A673 (cell line): ENCODE measurements at regions not wholly inside any gene's neighbourhood (a gene's known extent, or its start where the extent isn't known, plus 50 kb on each side); places are given as distances from the start of the nearest gene placed in this dataset.

Experiments
- BruUV-seq: library from RNA; stranded (reverse); fragments of 400-500 nt; replicated peaks from 2 replicates; lab custom pipeline; 2021; lab: Mats Ljungman, UMichigan
- CTCF ChIA-PET: fragments of 300-600 bp; sonication (Branson Sonifier 250); formaldehyde crosslinking; loops from one replicate; lab custom pipeline; 2022; ENCODE audit warnings: antibody characterized with exemption; lab: Charles Lee
- POLR2A ChIA-PET: fragments of 300-600 bp; sonication (Branson Sonifier 250); formaldehyde crosslinking; loops from one replicate; lab custom pipeline; 2022; ENCODE audit warnings: antibody characterized with exemption; ENCODE audit not compliant: low non-redundant PET; lab: Charles Lee
- DNase-seq: peaks from one replicate; pipeline ENCODE4 v3.0.0-alpha.2; 2015; ENCODE audit warnings: low spot score
- H3K27ac ChIP-seq: fragments of 200-600 bp; sonication (generic); 2 replicates; pipeline ENCODE4 v1.5.1; 2016; ENCODE audit warnings: mixed run types, low read depth, mild to moderate bottlenecking, mixed read lengths, antibody characterized with exemption, low read length; ENCODE audit not compliant: poor library complexity, severe bottlenecking
- H3K27me3 ChIP-seq: fragments of 200-600 bp; sonication (generic); replicated peaks from 2 replicates; pipeline ENCODE4 v1.6.1; 2017; ENCODE audit warnings: mixed run types, low read depth, mild to moderate bottlenecking, mixed read lengths, antibody characterized with exemption, low read length; ENCODE audit not compliant: insufficient read depth, poor library complexity
- H3K36me3 ChIP-seq: fragments of 200-600 bp; sonication (generic); 2 replicates; pipeline ENCODE4 v1.6.1; 2016; ENCODE audit warnings: mixed run types, mild to moderate bottlenecking, mixed read lengths, antibody characterized with exemption, low read length; ENCODE audit not compliant: insufficient read depth, poor library complexity, severe bottlenecking
- H3K4me1 ChIP-seq: fragments of 200-600 bp; sonication (generic); 2 replicates; pipeline ENCODE4 v1.6.1; 2017; ENCODE audit warnings: mixed run types, mild to moderate bottlenecking, mixed read lengths, antibody characterized with exemption, low read length; ENCODE audit not compliant: insufficient read depth, poor library complexity, severe bottlenecking
- H3K4me3 ChIP-seq: fragments of 200-600 bp; sonication (generic); 2 replicates; pipeline ENCODE4 v1.5.1; 2016; ENCODE audit warnings: low read depth, mixed run types, mild to moderate bottlenecking, mixed read lengths, low read length; ENCODE audit not compliant: poor library complexity, severe bottlenecking
- H3K9me3 ChIP-seq: fragments of 200-600 bp; sonication (generic); 2 replicates; pipeline ENCODE4 v1.6.1; 2016; ENCODE audit warnings: mixed run types, low read depth, mild to moderate bottlenecking, mixed read lengths, antibody characterized with exemption, low read length; ENCODE audit not compliant: poor library complexity, severe bottlenecking
- CTCF ChIP-seq: fragments of 300-800, 200-600 bp; sonication (generic); conservative IDR thresholded peaks from 2 replicates; pipeline ENCODE4 v1.5.1; 2017; ENCODE audit warnings: low read depth, mild to moderate bottlenecking, antibody characterized with exemption, low read length, moderate library complexity, mixed read lengths
- EZH2 ChIP-seq: fragments of 200-600 bp; sonication (generic); IDR thresholded peaks from 2 replicates; pipeline ENCODE4 v1.6.1; 2017; ENCODE audit warnings: borderline replicate concordance, low read depth, mild to moderate bottlenecking, mixed read lengths, antibody characterized with exemption, low read length; ENCODE audit not compliant: poor library complexity, severe bottlenecking
- intact Hi-C: fragments of 100-400 bp; cut with micrococcal nuclease; formaldehyde crosslinking; loops from one replicate; pipeline ENCODE4 v1.10.0; 2022; ENCODE audit not compliant: unreplicated experiment

GRCh38 chr6:108744244-108744972, 103.8 kb upstream of the ARMC2 start:
- H3K36me3 ChIP-seq = no peaks in the 10 kb centered on the region
- no peak for DNase-seq
- CTCF ChIA-PET = no interaction called here
- POLR2A ChIA-PET = no interaction called here
- H3K4me1 ChIP-seq = no peaks in the 10 kb centered on the region
- no peak for TF ChIP-seq CTCF
- no peak overlapping the region for H3K4me3 ChIP-seq
- H3K9me3 ChIP-seq = no peaks in the 10 kb centered on the region
- H3K27me3 ChIP-seq = no peaks in the 10 kb centered on the region
- no TSS peak for BruUV-seq
- no peak overlapping the region for H3K27ac ChIP-seq
- intact Hi-C loops = no loop called here

GRCh38 chr6:108744996-108745395, 103.2 kb upstream of the ARMC2 start:
- no peak overlapping the region for H3K4me3 ChIP-seq
- H3K27ac ChIP-seq = no peak overlapping the region
- no peaks in the 10 kb centered on the region for H3K4me1 ChIP-seq
- no peaks in the 10 kb centered on the region for H3K27me3 ChIP-seq
- DNase-seq = no peak
- TF ChIP-seq CTCF = no peak
- TF ChIP-seq EZH2 = no peak
- intact Hi-C loops = no loop called here
- H3K9me3 ChIP-seq = no peaks in the 10 kb centered on the region
- H3K36me3 ChIP-seq = no peaks in the 10 kb centered on the region
- ChIA-PET CTCF (no interaction called here), POLR2A (no interaction called here)
- no TSS peak for BruUV-seq

GRCh38 chr6:108745664-108746336, 102.4 kb upstream of the ARMC2 start:
- BruUV-seq = no TSS peak

More at GRCh38 chr6:108745664-108746336, 102.4 kb upstream of the ARMC2 start:
- intact Hi-C loops = no loop called here
- TF ChIP-seq EZH2 (no peak), CTCF (no peak)
- Histone ChIP-seq H3K4me3 (no peak overlapping the region), H3K27ac (no peak overlapping the region), H3K4me1 (no peaks in the 10 kb centered on the region), H3K36me3 (no peaks in the 10 kb centered on the region), H3K27me3 (no peaks in the 10 kb centered on the region), H3K9me3 (no peaks in the 10 kb centered on the region)
- POLR2A ChIA-PET = no interaction called here
- CTCF ChIA-PET = no interaction called here
- DNase-seq = no peak
